Activated effector memory CD4-positive, alpha-beta T cell treated with anti-CD3 and anti-CD28 coated beads, Interleukin-2, amount 50 U/mL, for 16 hours (primary cell): ENCODE measurements at regions not wholly inside any gene's neighbourhood (a gene's known extent, or its start where the extent isn't known, plus 50 kb on each side); places are given as distances from the start of the nearest gene placed in this dataset.

Experiments used
- DNase-seq: peaks from one replicate; pipeline ENCODE4 v3.0.0-alpha.2; 2020

GRCh38 chr13:97057176-97057575 is 62.9 kb upstream of the OXGR1 start:
- DNase-seq, result no peak

DNA sequence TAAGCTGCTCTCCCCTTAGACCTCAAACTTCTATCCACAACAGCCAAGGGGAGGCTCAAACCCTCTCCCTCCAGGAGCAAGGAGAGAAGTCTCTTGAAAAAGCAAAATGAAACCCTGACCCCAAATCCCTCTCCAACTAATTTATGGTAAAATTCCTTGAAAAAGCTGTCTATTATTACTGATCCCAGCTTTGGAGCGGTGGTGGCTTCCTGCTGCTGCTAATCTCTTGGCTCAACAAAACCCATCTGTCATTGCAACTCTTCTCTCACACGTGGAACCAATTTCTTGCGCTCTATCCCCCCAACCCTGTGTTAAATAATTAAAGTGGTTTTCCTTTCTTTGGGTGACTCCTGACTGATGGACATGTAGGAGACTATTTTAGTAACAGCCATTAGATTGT is 64.1 kb upstream of the OXGR1 start:
- no peak for DNase-seq

DNA sequence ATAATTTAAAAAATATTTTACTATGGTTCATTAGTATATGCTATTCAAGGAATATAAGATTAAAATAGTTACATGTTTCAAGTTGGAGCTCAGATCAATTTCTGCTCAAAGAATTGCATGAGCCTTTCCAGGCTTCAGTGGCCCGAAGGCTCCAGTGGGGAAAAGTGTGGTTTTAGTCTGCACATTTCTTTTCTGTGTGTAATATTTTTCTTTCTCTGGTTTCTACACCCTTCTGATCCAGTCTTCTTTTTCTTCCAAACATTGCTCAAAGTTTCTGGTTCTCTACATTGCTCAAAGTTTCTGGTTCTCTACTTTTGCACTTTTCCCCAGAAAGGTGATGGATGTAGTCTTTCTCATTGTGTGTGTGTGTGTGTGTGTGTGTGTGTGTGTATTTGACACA is 64.7 kb upstream of the OXGR1 start:
- no peak for DNase-seq

DNA sequence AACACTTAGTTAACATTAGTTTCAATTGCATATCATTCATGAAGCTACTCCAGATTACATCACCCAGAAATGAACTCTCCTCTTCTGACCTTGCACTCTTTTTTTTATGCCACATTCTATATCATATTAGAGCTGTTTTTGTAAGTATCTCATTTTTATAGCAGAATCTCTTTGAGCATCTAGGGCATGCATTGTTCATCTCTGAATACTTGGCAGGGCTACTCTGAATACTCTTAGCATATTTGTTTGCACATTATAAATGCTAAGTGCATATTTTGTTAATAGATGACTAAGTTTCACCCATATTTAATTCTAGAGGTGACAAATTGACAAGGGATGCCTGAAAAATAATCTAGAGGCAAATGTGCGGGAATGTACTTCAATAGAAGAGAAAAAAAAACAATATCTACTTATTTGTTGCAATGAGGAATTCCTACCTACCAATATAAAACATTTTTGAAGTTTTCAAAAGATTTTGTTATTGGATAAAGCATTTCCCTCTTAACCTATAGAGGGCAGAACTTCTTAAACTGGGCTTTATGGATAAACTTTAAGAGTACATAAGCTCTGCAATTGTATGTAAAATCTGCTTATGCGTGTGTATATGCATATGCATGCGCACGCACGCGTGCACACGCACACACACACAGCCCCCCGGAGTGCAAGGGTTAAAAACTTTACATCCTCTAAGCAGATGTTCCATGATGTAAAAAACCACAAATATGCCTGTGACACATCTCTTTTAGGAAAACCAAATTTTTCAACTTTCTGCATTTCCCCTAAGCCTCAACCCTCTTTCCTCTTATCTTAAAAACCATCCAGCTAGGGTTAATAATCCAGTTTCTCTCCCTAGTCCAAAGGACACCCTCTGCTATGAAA is 73.0 kb upstream of the OXGR1 start:
- DNase-seq, result no peak

GRCh38 chr13:97068151-97068550 is 73.9 kb upstream of the OXGR1 start:
- DNase-seq, result no peak

DNA sequence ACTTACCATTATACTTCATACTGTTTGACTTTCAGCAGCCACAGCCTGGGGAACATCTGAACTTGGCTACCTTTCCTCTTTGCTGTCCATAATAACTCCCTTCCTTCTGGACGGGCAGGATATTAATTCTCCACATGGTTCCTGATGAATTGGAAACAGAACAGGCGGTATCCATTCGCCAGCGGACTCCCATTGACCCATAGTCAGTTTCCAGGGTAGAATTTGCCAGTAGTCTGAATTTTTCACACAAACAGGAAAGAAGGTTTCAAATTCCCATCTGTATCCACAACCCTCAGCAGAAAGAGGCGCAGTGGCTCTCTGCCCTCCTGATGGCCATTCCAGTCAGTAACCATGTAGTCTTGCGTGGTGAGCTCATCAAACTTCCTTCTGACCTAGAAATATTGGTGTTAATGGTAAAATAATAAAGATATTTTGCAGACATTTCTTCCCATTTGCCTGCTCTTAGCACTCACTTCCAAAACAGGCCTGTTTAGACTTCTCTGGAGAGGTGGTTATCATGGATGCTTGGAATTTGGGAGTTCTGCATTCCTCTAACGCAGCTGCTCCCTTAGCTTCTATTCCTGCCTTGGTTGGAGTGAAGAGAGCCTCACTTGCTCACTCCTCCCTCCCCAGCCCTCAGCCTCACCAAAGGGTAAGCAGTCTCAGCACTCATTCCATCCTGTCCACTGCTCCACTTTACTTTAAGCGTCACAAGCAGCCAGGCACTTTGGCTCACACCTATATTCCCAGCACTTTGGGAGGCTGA is 75.0 kb upstream of the OXGR1 start:
- DNase-seq, result no peak

DNA sequence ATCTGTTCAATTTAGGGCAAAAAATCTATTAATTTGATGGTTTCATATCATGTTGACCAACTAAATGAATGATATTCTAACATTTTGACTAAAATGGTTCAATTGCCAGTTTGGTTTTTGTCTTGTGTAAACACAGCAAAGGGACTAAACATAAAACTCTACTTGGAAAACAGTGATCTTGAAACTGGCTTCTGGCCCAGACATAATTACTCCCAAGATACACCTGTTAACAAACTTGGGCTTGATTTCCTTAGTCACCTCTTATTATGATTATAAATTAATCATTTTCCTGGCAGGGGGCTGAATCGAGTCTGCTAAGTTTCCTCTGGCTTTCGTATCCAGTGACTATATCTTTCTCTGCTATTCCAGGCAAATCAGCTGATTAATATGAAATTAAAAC is 78.0 kb upstream of the OXGR1 start:
- DNase-seq, result no peak

GRCh38 chr13:97074618-97075017 is 80.3 kb upstream of the OXGR1 start:
- DNase-seq, result no peak

DNA sequence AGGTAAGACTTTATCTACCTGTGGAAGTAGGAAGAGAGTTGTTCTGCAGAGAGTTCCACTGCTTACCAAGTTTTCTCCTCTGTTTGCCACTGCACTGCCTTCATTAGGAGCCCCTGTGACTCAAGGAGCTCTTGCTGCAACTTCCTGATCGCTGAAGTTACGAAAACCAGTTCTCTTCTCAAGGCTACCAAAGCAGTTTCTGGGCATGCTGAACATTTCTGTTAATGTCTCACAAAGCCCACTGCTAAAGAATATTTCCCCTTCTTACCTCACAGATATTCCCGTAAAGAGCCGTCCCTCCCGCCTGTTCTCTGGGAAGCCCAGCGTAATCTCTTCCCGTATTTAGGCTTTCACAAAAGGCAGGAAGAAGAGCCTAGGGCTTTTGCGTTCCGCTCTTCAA is 82.6 kb upstream of the OXGR1 start:
- DNase-seq, result no peak

- DNase-seq, result no peak
Measured at GRCh38 chr13:97077341-97077740, 83.1 kb upstream of the OXGR1 start.

- no peak for DNase-seq
Measured at GRCh38 chr13:97079726-97080125, 85.5 kb upstream of the OXGR1 start.

- DNase-seq, result no peak
Measured at GRCh38 chr13:97082461-97083207, 88.4 kb upstream of the OXGR1 start.

GRCh38 chr13:97091196-97091595 is 96.9 kb upstream of the OXGR1 start:
- DNase-seq, result no peak

DNA sequence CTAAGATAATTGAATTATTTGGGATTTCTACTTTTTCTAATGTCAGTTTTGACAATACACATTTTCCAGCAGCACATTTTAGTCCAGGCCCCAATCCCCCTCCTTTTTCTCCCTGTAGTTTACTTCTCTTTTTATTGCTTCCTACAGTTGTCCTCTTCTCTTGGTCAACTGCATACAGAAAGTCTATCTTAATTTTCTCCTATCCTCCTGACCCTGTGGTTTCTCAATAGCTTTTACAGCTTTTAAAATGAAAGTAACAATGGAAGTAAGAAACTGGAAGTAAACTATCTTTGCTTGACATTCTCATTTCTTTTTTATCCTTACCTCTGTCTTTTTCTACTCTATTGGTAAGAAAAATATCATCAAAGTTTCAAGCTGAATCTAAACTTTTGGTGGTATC is 106.5 kb upstream of the OXGR1 start:
- DNase-seq, result no peak

DNA sequence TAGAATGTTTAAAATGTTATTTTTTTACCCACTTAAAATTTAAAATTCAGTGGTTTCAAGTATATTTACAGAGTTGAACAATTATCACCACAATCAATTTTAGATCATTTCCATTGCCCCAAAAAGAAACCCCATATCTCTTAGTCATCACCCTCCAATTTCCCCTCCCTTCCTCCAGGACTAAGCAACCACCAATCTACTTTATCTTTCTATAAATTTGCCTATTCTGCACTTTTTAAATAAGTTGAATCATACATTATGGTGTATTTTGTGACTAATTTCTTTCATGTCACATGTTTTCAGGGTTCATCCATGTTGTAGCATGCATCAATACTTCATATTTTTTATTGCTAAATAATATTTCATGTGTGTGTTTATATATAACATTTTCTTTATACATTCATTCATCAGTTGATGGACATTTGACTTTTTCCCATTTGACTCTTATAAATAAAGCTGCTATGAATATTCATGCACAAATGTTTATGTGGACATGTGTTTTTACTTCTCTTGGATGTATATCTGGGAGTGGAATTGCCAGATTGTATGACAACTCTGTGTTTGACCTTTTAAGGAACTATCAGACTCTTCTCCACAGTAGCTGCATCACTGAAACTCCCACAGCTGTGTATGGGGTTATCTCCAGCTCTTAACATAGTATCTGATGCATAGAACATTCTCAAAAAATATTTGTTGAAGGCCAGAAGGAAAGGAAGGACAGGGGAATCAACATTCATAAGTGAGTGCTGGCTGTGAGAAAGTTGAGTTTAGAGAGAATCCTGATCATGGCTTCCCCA is 107.8 kb upstream of the OXGR1 start:
- DNase-seq, result no peak

GRCh38 chr13:97106323-97106722 is 112.0 kb upstream of the OXGR1 start:
- DNase-seq, result no peak

- DNase-seq, result no peak
Measured at GRCh38 chr13:97107815-97108529, 113.7 kb upstream of the OXGR1 start.

- DNase-seq, result no peak
Measured at GRCh38 chr13:97108530-97108900, 113.6 kb upstream of the MBNL2 start.

- DNase-seq, result no peak
Measured at GRCh38 chr13:97109256-97109655, 112.9 kb upstream of the MBNL2 start.

- DNase-seq, result peak; percentile 93
Measured at GRCh38 chr13:97109841-97110492, 112.2 kb upstream of the MBNL2 start.

DNA sequence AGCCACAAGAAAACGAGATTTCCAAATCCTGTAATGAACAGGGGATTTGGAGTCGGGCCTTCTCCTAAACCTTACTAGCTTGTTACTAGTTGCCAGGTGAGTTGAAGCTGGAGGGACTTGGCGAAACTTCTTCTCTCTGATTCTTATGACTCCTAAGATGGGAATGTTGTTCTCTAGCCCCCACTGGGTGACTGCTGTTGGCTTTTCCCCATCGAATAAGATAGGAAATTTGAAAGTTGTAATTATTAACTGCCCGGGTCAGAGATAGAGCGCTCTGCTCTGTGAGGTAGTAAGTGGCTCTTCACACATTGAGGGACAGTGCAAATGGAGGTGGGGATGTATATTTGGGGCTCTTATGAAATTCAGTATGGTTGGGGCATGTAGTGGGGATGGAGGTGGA is 111.2 kb upstream of the MBNL2 start:
- no peak for DNase-seq

GRCh38 chr13:97111756-97112155 is 110.4 kb upstream of the MBNL2 start:
- DNase-seq, result no peak
